ENCODE measurements at regions not wholly inside any gene's neighbourhood (a gene's known extent, or its start where the extent isn't known, plus 50 kb on each side); places are given as distances from the start of the nearest gene placed in this dataset.

DNA sequence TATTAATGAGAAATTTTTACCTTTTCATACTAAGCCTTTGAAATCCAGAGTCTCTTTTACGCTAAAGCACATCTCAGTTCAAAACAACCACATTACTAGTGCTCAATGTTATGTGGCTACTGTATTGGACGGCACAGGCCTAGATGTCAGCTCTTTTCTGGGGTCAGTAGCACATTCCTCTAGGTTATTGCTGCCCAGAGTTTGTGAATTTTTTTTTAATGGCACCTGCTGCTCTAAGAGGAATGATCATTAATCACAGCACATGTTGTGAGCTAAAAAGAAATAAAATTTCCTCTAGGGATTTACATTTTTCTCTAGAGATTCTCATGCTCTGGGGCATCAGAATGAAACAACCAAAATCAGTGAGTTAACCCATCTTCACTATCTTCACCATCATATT, 436.8 kb upstream of the THBS1 start:
- Mint-ChIP-seq H3K4me1 (peaks cover 28% of the 10 kb centered on the region), H3K36me3 (ENCODE audit: low read depth) (no peaks in the 10 kb centered on the region), H3K9me3 (no peaks in the 10 kb centered on the region), H3K4me3 (no peak overlapping the region), H3K27me3 (ENCODE audit: low read depth) (no peaks in the 10 kb centered on the region), H3K27ac (no peak overlapping the region)
- TF ChIP-seq, protein P1, sequence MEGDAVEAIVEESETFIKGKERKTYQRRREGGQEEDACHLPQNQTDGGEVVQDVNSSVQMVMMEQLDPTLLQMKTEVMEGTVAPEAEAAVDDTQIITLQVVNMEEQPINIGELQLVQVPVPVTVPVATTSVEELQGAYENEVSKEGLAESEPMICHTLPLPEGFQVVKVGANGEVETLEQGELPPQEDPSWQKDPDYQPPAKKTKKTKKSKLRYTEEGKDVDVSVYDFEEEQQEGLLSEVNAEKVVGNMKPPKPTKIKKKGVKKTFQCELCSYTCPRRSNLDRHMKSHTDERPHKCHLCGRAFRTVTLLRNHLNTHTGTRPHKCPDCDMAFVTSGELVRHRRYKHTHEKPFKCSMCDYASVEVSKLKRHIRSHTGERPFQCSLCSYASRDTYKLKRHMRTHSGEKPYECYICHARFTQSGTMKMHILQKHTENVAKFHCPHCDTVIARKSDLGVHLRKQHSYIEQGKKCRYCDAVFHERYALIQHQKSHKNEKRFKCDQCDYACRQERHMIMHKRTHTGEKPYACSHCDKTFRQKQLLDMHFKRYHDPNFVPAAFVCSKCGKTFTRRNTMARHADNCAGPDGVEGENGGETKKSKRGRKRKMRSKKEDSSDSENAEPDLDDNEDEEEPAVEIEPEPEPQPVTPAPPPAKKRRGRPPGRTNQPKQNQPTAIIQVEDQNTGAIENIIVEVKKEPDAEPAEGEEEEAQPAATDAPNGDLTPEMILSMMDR (IDR thresholded peaks at IDR 0.05; ENCODE audit: unreplicated experiment in 3 of 3), result no peak

DNA sequence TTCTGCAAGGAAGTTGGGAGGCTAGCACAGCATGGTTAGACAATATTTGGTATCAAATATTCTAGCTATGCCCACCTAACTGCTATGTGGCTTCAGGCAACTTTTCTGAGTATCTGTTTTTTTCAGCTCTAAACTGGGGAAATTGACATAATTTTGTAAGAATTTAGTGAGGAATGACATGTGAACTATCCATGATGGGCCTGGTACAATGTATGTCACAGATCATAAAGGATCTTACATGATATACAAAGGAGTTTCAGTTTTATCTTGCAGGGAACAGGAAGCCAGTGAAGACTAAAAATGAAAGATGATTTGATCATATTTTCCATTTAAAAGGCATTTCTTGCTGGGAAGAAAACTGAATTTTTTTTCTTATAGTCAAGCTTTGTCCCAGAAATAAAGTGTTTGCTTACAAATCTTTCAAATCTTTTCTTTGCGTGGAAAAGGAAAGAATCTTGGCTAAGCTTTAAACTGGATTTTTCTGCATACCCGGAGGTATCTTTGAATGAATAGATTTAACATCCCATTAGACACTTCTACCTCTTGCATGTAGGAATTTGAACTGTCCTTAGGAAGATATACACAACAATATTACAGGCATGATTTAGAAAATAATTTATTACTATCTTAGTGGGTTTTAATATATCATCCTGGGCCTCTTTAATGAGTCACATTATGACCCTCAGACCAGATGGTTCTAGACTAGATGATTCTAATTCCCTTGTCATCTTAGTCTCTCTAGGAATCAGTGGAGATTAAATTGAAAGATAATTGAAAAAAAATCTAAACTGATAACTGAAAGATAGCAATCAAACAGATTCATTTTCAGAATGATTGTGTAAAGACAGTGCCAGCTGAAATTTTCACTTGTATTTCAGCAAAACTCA, 436.0 kb upstream of the THBS1 start:
- H3K9me3 Mint-ChIP-seq, result no peaks in the 10 kb centered on the region
- TF ChIP-seq, protein P1 (IDR thresholded peaks at IDR 0.05; ENCODE audit: unreplicated experiment in 3 of 3), result no peak
- H3K27me3 Mint-ChIP-seq (ENCODE audit: low read depth), result no peaks in the 10 kb centered on the region
- H3K4me3 Mint-ChIP-seq, result no peak overlapping the region
- H3K4me1 Mint-ChIP-seq, result peaks cover 28% of the 10 kb centered on the region
- no peaks in the 10 kb centered on the region for H3K36me3 Mint-ChIP-seq (ENCODE audit: low read depth)
- H3K27ac Mint-ChIP-seq, result no peak overlapping the region

DNA sequence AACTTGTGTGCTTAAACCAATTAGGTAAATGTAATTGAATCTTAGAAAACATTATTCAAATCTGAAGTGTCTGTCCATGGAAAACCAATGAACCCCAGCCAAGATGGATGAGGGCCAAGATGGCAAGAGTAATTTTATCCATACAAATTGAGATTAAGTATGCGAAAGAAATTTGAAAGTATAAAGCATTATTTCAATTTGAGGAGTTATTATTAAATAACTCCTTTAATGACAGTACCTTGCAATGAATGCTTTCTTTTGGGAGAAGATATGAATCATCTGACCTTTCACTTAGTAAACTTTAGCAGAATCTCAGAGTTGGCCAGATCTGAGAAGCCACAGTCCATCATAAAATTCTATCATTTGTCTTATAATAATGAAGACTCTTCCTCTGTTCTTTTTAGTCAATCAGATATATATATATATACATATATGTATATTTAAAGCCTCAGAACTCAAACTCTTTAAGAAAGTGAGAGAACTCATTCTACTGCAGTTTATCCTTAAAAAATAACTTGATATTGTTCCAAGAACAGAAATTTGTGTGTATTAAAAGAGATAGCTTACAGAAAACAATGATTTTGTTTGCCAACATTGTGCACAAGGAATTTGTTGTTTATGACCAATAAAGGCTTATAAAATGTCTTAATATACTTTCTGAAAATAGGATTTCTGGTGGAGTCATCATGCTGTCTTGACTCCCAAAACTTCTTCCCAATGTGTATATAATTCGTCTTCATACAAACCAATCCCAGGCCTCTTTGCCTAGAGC, 434.8 kb upstream of the THBS1 start:
- Mint-ChIP-seq H3K36me3 (ENCODE audit: low read depth) (no peaks in the 10 kb centered on the region), H3K4me3 (no peak overlapping the region), H3K27me3 (ENCODE audit: low read depth) (no peaks in the 10 kb centered on the region), H3K4me1 (peaks cover 19% of the 10 kb centered on the region), H3K9me3 (no peaks in the 10 kb centered on the region), H3K27ac (no peak overlapping the region)
- TF ChIP-seq, protein P1 (IDR thresholded peaks at IDR 0.05; ENCODE audit: unreplicated experiment in 3 of 3), result no peak

DNA sequence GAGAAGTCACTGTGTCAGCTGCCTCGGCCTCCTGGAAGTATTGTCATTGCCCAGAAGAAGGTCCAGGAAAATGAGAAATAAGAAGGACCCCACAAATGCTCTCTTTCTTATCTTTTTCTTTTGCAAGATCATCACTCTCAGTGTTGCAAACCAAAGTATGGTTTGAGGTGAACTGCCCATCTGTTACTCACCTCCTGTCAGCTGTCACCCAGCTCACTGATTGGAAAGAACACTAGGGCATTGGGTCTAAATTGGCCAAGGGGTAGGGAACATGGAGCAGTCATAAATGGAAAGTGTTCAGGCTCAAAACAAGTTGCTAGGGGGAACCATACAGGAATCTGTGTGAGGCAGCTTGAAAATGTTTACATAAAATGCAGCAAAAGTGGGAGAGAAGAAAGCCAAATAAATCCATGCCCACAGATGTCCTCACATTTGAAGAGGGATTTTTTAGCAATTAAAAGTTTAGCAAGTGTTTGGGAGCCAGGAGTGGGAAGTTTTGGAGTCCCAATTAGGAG, 431.2 kb upstream of the THBS1 start:
- peaks cover 11% of the 10 kb centered on the region for H3K4me1 Mint-ChIP-seq
- no peaks in the 10 kb centered on the region for H3K36me3 Mint-ChIP-seq (ENCODE audit: low read depth)
- H3K27me3 Mint-ChIP-seq (ENCODE audit: low read depth), result no peaks in the 10 kb centered on the region
- H3K27ac Mint-ChIP-seq, result no peak overlapping the region
- H3K4me3 Mint-ChIP-seq, result no peak overlapping the region
- TF ChIP-seq, protein P1 (IDR thresholded peaks at IDR 0.05; ENCODE audit: unreplicated experiment in 3 of 3), result no peak
- no peaks in the 10 kb centered on the region for H3K9me3 Mint-ChIP-seq

DNA sequence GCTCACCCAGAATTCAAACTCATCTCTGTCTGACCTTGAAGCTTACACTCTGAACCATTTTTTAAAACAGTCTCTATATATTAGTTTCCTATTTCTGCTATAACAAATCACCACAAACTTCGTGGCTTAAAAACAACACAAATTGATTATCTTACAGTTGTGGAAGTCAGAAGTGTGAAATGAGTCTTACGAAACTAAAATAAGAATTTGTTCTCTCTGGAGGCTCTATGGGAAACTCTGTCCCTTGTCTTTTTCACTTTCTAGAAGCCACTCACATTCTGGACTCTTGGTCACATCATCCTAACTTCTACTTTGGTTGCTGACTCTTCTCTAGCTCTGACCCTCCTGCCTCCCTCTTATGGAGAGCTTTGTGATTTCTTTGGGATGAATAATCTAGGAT, 429.3 kb upstream of the THBS1 start:
- Mint-ChIP-seq H3K27ac (no peak overlapping the region), H3K27me3 (ENCODE audit: low read depth) (no peaks in the 10 kb centered on the region), H3K9me3 (no peaks in the 10 kb centered on the region)

More for the DNA sequence above, 429.3 kb upstream of the THBS1 start:
- Mint-ChIP-seq H3K4me1 (peaks cover 2% of the 10 kb centered on the region), H3K4me3 (no peak overlapping the region), H3K36me3 (ENCODE audit: low read depth) (no peaks in the 10 kb centered on the region)
- TF ChIP-seq, protein P1 (IDR thresholded peaks at IDR 0.05; ENCODE audit: unreplicated experiment in 3 of 3), result no peak
